OCI-M2 (cell line): ENCODE measurements at regions not wholly inside any gene's neighbourhood (a gene's known extent, or its start where the extent isn't known, plus 50 kb on each side); places are given as distances from the start of the nearest gene placed in this dataset.
"Not testable (repeated sequence)": the region's sequence is repeated elsewhere in the genome, so short reads cannot be mapped to it uniquely, and the experiment has no call there.

Source experiments
- DNase-seq: peaks from one replicate; lab custom pipeline; 2025; ENCODE audit not compliant: unreplicated experiment; lab: John Stamatoyannopoulos, UW

DNA sequence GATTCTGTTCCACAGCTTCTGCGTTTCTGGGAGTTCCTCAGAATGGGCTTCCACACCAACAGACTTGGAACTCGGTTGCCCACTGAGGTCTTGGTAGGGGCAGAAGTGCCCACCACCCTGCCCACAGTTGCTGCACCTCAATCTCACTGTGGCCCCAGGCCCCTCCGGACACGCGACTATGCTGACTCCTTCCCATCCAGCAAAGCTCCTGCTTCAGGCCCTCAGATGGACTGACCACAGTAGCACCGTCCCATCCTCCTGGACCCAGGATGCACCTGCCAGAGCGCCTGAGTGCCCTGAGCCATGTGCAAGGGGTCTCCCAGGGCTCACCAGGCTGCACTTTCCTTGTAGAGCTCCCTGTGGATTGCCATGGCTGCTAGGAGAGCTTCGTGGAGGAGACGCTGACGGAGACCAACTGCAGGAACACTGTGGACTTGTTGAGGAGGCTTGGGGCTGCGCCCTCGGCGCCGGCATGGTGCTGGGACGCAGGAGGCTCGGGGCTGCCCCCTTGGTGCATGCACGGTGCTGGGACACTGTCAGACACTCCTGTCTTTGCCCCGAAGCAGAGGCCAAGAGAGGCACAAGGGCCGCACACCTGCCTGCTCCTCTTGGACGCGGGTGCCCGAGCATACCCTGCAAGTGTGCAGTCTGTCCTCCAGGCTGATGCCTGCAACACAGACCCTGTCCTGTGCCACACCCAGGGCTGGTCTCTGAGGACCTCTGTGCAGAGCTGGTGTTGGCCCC is 201.3 kb downstream of the LIPI start:
- not testable (repeated sequence) for DNase-seq

DNA sequence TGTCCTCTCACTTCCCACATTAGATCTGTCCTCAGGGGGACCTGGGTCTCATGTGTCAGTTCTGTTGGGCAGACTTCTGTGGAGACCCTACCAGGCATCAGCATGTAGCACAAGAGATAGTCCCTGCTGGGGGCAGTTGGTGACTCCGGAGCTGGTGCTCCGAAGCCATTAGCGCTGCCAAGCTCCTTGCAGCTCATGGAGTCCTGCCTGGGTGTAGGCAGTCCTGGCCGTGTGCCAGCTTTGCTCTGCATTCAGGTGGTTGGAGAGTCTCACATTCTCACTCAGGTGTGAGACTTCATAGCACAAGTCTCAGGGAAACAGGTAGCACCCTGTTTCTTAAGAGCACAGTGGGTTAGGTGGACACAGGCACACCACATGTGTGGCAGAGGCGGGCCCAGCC is 202.3 kb downstream of the LIPI start:
- DNase-seq, result not testable (repeated sequence)

DNA sequence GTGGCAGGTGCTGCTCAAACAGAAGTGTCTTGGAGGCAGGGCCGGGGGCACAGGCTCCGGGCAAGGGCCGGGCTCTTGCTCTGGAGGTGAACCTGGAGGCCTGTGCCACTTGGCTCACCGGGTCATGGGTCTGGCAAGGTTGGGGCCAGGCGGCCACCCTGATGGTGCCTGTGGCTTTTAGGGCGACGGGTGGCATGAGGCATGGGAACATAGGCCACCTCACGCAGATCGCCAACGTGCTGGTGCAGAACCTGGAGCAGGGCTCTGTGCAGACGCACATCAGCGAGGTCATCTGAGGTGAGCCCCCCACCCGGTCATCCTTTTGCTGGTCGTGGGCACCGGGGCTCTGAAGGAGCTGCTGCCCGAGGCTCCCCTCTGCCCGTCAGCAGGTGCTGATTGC is 202.7 kb downstream of the LIPI start:
- not testable (repeated sequence) for DNase-seq

DNA sequence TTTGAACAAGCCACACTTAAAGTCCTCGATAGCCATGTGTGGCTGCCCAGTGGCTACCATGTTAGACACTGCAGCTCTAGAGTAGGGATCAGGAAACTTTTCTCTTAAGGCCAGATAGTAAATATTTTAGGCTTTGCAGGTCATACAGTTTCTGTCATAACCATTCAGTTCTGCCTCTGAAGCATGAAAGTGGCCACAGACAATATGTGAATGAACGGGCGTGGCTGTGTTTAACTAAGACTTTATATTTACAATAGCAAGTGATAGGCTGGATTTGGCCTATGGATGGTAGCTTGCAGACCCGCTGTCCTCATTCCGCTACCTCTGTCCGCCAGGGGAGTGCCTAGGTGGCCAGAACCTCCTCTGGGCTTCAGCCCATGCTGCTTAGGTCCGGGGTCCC is 204.6 kb downstream of the LIPI start:
- DNase-seq, result not testable (repeated sequence)

DNA sequence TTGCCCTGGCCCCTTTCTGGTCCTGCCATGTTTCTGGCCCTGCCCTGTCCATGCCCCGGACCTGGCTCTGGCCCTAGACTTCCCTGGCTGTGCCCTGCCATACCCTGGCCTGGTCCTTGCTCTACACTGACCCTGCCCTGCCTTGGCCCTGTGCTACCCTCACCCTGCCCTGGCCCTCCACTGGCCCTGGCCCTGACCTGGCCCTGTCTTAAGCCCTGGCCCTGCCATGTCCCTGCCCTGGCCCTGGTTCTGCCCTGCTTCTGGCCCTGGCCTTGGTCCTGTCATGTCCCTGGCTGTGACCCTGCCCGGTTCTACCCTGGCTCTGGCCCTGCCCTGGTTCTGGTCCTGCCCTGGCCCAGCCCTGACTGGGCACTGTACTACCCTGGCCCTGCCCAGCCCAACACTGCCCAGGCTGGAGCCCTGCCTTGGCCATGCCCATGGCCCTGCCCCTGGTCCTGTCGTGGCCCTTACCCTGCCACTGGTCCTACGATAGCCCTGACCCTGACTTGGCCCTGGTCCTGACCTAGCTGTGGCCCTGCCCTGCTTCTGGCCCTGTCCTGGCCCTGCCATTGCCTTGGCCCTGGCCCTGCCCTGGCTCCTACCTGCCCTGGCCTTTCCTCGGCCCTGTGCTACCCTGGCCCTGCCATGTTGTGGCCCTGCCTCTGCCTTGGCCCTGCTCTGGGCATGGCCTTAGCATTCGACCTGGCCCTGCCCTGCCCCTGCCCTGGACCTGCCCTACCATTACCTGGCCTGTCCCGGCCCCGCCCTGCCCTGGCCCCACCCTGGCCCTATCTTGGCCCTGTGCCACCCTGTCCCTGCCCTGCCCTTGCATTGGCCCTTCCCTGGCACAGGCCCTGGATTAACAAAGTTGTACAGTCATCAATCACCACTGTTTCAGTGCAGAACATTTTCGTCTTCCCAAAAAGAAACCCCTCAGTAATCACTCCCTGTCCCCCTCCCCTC is 223.5 kb downstream of the LIPI start:
- not testable (repeated sequence) for DNase-seq

DNA sequence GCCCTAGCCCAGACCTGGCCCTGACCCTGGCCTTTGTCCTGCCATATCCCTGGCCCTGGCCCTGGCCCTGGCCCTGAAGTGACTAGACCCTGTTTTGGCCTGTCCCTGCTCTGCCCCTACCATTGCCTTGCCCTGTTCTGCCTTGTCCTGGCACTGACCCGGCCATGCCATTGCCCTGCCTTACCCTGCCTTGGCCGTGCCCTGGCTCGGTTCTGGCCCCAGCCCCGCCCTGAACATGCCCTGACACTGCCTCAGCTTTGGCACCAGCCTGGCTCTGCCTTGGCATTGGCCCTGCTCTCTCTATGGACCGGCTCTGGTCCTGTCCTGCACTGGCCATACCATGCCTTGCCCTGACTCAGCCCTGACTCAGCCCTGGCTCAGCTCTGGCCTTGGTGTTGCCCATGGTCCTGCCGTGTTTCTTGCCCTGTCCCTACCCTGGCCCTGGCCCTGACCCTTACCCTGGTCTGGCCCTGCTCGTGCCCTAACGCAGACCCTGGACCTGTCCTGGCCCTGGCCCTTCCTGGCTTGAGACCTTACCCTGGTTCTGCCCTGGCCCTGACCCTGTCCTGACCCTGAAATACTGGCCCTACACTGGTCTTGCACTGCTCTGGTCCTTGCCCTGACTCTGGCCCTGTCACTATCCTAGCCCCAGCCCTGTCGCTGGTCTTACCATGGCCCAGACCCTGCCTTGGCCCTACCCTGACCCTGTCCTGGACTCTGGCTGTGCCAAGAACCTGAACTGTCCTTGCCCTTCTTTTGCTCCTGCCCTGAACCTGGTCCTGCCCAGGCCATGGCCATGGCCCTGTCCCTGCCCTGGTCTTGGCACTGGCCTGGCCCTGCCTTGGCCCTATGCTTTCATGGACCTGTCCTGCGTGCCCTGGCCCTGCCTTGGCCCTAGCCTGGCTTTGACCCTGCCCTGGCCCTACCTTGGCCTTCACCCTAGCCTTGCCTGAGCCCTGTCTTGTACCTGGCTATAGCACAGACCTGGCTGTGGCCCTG is 224.6 kb downstream of the LIPI start:
- DNase-seq, result not testable (repeated sequence)

DNA sequence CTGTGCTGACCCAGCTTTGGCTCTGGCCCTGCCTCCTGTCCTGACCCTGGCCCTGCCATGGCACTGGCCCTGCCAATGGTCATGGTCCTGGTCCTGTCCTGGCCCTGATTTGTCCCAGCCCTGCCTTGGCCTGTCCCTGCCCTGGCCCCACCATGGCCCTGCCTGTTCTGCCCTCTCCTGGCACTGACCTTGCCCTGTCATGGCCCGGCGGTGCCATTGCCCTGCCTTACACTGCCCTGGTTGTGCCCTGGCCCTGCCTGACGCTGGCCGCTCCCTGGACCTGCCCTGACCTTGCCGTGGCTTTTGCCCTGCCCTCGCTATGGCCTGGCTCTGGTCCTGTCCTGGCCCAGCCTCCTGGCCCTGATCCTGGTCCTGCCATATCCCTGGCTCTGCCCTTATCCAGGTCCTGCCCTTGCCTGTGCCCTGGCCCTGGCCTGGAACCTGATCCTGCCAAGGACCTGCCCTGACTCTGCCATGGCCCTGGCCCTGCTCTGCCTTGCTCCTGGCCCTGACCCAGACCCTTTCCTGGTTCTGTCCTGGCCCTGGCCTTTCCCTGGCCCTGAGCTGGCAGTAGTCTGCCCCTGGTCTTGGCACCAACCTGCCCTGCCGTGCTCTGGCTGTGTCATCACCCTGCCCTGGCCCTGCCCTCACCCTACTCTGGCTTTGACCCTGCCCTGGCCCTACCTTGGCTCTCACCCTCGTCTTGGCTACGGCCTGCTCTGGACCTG is 225.5 kb downstream of the LIPI start:
- not testable (repeated sequence) for DNase-seq

DNA sequence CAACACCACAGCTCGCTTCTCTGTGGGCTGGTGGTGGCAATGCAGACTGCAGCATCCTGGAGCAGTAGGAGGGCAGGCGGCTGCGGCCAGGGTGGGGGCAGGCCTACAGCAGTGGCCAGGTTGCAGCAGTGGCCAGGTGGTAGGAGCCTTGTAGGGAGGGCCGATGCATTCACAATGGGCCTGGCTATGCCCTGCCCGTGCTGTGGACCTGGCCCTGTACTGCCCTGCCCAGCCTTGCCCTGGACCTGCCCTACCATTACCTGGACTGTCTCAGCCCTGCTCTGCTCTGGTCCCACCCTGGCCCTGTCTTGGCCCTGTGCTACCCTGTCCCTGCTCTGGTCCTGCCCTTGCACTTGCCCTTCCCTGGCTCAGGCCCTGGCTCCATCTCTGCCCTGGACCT is 226.0 kb downstream of the LIPI start:
- DNase-seq, result not testable (repeated sequence)

DNA sequence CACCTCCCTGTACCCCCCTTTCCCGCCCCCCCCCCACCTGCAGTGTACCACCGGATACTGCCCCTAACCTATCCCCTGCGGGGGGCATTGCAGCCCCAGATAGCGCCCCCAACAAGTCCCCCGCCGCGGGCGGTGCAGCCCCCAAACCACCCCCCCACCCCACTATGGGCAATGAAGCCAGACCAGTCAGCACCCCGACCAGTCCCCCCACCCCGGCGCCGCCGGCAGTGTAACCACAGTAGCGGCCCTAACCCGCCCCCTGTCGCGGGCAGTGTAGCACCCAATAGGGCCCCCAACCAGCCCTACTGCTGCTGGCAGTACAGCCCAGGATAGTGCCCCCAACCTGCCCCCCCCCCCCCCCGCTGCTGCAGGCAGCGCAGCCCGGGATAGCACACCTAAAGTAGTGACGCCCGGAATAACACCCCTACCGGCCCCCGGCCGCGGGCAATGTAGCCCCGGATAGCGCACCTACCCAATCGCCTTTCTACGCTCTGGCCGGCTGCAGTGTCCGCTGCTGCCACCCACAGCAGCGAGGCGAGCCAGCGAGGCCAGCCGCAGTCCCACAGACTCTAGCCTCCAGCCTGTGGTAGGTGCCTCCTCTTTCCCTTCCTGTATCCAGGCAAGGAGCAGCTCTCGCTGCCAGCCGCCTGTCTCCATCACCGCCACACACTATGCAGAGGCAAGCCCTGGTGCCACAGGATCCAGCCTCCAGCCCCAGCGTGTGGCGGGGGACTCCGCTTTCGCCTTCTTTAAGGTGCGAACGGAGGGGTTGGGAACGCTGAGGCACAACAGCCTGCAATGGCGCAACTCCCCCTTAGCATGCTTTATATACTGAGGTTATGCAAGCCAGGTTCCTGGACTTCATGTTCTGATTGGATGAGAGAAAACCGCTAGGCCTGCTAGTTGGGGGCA is 229.3 kb downstream of the LIPI start:
- DNase-seq, result not testable (repeated sequence)

DNA sequence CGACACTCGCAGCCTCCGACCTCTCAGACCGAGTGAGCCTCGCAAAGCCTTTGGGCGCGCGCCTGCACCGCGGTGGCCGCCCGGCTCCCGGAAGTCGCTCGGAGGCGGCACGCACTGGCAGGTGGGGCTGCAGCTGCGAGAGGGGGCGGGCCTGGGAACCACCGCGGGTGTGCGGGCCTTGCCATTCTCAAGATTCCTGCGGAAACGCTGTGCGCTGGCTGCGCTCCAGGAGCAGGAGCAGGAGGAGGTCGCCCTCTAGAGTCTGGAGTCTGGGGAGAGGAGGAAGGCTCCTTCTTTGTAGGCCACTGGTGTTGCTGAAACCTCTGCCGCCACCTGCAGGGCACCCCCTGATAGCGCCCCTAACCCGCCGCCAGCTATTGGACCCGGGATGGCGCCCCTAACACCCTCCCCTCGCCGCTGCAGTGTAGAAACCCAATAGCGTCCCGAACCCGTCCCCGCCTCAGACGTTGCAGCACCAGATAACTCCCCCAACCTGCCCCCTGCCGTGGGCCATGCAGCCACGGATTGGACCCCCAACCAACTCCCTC is 230.6 kb downstream of the LIPI start:
- not testable (repeated sequence) for DNase-seq

DNA sequence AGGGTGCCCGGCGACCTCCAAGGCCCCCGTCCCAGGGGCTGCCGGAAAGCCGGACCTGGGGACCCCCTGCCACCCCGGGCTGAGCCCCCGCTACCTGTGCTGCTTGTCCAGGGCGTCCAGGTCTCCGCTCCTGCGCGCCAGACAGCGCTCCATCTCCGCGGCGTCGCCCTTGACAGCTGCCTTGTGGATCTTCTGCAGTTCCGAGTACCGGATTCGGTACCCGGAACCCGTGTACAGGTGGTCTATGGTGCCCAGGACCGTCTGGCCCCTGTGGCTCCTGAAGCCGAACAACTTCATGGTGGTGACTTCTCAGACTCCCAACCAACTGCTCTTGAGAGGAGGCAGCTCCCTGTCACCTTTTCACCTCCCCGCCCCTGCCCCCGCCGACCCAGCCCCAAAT is 231.1 kb downstream of the LIPI start:
- not testable (repeated sequence) for DNase-seq

DNA sequence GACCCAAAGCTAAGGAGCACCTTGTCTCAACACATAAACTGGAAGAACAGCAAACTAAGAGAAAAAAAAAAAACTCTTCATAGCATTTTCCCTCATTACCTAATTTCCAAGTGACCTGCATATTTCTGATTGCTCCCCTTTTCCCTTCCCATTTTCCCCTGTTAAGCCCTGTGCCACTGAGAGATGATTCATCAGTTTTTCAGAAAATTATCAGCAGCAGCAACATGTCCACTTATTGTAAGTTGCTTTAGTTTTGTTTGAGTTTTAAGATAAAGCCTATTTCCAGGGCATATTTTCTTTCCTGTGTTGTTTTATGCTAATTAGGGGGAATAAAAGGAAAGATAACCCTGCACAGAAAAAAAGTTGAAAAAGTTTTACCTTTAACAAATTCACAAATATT is 236.2 kb downstream of the LIPI start:
- not testable (repeated sequence) for DNase-seq

DNA sequence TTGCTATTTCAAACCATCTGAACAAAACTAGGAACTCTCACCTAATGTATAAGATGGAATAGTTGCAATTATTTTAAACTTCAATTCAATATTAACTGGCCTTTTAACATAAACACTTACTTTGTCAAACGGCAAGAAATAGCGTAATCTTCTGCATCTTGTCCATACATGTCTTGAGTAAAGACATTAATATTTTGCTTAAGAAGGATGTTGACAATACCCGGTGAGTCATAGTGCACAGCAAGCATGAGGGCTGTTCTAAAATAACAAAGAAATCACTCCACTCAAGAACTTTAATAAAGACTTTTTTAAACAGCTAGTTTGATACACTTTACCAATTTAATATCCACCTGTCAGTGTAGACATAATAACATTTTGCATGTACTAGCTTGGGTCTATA is 240.9 kb downstream of the LIPI start:
- DNase-seq, result not testable (repeated sequence)

DNA sequence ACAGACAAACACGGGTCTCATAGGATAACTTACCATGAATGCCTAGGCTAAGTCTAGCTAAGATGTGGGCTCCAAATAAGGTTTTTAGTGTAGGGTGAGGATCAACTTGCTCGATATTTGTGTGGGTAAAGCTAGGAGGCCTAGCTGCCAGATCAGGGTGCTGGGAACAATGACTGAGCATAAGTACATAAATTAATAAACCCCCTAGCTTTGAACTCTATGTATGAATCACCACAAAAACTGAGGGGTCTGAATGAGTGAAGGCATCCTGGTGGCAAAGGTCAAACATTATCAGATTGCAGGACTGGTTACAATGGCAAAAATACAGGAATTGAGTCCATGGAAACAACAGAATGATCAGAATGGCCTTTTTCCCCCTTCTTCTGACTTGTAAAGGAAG is 241.8 kb downstream of the LIPI start:
- not testable (repeated sequence) for DNase-seq

DNA sequence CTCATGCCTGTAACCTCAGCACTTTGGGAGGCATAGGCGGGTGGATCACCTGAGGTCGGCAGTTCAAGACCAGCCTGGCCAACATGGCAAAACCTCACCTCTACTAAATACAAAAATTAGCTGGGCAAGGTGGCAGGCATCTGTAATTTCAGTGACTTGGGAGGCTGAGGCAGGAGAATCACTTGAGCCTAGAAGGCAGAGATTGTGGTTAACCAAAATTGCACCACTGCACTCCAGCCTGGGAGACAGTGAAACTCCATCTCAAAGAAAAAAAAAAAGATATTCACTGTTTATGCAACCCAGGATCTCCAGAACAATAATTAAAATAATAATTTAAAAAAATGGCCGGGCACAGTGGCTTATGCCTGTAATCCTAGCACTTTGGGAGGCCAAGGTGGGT is 247.5 kb downstream of the LIPI start:
- not testable (repeated sequence) for DNase-seq

DNA sequence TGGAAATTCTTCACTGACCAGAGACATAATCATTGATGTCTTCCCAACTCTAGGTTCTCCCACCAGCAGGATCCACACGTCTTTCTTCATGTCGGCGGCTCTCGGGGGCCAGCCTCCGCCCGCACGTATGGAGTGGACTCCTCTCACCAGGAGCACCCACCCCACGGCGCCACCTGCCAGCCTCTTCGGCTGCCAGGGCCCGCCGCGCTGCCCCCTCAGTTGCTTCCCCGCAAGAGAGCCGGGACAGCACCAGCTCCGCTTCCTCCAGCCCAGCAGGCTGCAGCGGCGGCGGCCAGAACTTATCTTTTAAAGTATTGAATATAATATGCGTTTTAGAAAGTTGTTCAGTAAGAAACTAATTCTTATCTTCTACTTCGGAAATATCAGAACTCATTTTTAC is 273.5 kb downstream of the LIPI start:
- no peak for DNase-seq

DNA sequence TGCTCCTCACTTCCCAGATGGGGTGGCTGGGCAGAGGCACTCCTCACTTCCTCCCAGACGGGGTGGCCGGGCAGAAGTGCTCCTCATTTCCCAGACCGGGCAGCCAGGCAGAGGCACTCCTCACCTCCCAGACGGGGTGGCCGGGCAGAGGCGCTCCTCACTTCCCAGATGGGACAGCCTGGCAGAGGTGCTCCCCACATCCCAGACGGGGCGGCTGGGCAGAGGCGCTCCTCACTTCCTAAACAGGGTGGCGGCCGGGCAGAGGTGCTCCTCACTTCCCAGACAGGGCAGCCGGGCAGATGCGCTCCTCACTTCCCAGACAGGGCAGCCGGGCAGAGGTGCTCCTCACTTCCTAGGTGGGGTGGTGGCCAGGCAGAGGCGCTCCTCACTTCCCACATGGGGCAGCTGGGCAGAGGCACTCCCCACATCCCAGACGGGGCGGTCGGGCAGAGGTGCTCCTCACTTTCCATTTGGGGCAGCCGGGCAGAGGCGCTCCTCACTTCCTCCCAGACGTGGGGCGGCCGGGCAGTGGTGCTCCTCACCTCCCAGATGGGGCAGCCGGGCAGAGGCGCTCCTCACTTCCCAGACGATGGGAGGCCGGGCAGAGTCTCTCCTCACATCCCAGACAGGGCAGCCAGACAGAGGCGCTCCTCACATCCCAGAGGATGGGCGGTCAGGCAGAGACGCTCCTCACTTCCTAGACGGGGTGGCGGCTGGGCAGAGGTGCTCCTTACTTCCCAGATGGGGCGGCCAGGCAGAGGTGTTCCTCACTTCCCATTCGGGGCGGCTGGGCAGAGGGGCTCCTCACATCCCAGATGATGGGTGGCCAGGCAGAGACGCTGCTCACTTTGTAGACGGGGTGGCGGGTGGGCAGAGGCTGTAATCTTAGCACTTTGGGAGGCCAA is 274.5 kb downstream of the LIPI start:
- DNase-seq, result not testable (repeated sequence)
